Epithelial cell of esophagus (primary cell): ENCODE measurements at regions not wholly inside any gene's neighbourhood (a gene's known extent, or its start where the extent isn't known, plus 50 kb on each side); places are given as distances from the start of the nearest gene placed in this dataset.

Source experiments
- DNase-seq: peaks from one replicate; pipeline ENCODE4 v3.0.0; 2010; ENCODE audit warnings: low read depth
- H3K4me3 ChIP-seq: 2 replicates; pipeline ENCODE4 v1.5.1; 2011; ENCODE audit warnings: mild to moderate bottlenecking, low read length, control low read depth
- CTCF ChIP-seq: IDR thresholded peaks from 2 replicates; pipeline ENCODE4 v1.5.1; 2011; ENCODE audit warnings: low read depth, mild to moderate bottlenecking, low read length, control low read depth, inconsistent platforms; ENCODE audit not compliant: insufficient read depth; ENCODE audit errors: missing control alignments

GRCh38 chr13:46489586-46490023, 63.4 kb upstream of the LRCH1 start:
- peak; percentile 43 for DNase-seq
- TF ChIP-seq CTCF = no peak
- H3K4me3 ChIP-seq = no peak overlapping the region

GRCh38 chr13:46487748-46488147, 65.2 kb upstream of the LRCH1 start:
- TF ChIP-seq CTCF = no peak
- DNase-seq = no peak
- no peak overlapping the region for H3K4me3 ChIP-seq

GRCh38 chr13:46486270-46486669, 66.7 kb upstream of the LRCH1 start:
- DNase-seq = no peak
- no peak for TF ChIP-seq CTCF
- no peak overlapping the region for H3K4me3 ChIP-seq

- no peak overlapping the region for H3K4me3 ChIP-seq
- no peak for DNase-seq
- TF ChIP-seq CTCF = no peak
Measured at GRCh38 chr13:46484561-46484960, 68.4 kb upstream of the LRCH1 start.

GRCh38 chr13:46481166-46481565, 71.8 kb upstream of the LRCH1 start:
- TF ChIP-seq CTCF = no peak
- DNase-seq = no peak
- no peak overlapping the region for H3K4me3 ChIP-seq

- no peak for TF ChIP-seq CTCF
Measured at GRCh38 chr13:46480131-46480530, 72.8 kb upstream of the LRCH1 start.

GRCh38 chr13:46479691-46480090, 73.3 kb upstream of the LRCH1 start:
- no peak for TF ChIP-seq CTCF
- DNase-seq = no peak

More at GRCh38 chr13:46480131-46480530, 72.8 kb upstream of the LRCH1 start:
- no peak for DNase-seq
- H3K4me3 ChIP-seq = no peak overlapping the region

More at GRCh38 chr13:46479691-46480090, 73.3 kb upstream of the LRCH1 start:
- H3K4me3 ChIP-seq = no peak overlapping the region
